GM19239 (cell line): ENCODE measurements at regions not wholly inside any gene's neighbourhood (a gene's known extent, or its start where the extent isn't known, plus 50 kb on each side); places are given as distances from the start of the nearest gene placed in this dataset.
"Not testable (repeated sequence)": the region's sequence is repeated elsewhere in the genome, so short reads cannot be mapped to it uniquely, and the experiment has no call there.

Experiments used
- DNase-seq: peaks from one replicate; pipeline ENCODE4 v3.0.0; 2011; ENCODE audit warnings: low spot score; ENCODE audit not compliant: insufficient read length
- FAIRE-seq: peaks from 2 replicates; lab custom pipeline; 2011; peaks lifted over from hg19 to GRCh38; lab: Jason Lieb, UNC

DNA sequence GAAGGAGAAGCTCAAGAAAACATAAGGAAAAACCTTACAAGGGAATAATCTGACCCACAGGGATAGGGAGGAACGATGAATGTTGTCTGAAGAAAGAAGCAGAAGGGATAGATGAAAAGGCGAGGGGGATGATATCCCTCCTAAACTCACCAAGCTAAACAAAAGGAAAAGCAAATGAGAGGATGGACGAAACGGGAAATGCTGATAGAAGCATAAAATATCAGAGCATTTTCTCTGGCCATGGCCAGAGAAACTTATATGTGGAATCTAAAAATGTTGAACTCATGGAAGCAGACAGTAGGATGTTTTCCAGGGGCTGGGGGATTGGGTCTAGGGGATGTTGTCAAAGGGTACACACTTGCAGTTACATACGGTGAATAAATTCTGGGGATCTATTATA is 148.4 kb upstream of the FOXQ1 start:
- no peak for FAIRE-seq
- no peak for DNase-seq

DNA sequence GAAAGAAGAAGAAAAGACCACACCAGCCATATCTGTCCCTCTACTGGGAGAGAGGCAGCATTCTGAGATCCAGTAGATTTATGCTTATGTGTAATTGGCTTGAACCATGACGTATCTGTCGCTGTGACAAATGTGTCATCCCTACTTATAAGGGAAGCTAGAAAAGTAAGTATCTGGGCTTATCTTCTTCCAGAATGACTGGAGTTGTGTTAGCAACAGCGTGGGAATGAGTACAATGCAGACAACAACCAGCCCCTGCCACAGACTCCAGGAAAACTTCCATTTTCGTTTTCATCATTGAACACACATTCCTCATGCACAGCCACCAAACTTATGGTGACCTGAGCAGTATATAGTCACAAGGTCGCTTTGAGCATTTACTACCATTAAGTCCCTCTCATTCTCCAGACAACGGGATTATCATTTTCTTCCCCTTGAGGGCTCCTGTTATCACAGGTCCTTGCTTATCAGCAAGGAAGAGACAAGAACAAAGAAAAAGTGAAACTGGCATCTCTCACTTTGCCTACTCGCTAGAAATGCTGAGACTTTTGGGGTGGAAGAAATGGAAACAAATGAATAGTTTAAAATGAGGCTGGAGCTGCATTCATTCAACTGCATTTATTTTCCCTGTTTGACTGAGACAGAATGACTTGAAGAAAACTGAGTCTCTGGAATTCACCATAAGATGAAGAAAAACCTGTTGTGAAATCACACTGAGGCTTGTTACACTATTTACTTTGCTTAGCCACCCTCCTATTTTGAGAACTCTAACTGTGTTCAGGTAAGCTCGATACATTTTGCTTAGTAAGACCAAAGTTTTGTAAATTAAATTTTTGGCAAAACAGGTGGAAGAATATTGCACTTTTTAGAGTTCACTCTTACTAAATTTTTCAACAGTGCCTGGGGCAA is 149.3 kb upstream of the FOXQ1 start:
- DNase-seq (no peak), FAIRE-seq (no peak)

DNA sequence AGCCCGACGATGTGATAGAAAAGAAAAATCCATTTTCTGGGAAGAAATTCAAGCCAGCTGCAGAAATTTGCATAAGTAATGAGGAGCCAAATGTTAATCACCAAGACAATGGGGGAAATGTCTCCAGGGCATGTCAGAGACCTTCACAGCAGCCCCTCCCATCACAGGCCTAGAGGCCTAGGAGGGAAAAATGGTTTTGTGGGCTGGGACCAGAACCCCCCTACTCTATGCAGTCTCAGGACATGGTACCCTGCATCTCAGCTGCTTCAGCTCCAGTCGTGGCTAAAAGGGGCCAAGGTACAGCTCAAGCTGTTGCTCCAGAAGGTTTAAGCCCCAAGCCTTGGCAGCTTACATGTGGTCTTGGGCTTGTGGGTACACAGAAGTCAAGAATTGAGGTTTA is 155.5 kb upstream of the FOXQ1 start:
- not testable (repeated sequence) for FAIRE-seq, DNase-seq

DNA sequence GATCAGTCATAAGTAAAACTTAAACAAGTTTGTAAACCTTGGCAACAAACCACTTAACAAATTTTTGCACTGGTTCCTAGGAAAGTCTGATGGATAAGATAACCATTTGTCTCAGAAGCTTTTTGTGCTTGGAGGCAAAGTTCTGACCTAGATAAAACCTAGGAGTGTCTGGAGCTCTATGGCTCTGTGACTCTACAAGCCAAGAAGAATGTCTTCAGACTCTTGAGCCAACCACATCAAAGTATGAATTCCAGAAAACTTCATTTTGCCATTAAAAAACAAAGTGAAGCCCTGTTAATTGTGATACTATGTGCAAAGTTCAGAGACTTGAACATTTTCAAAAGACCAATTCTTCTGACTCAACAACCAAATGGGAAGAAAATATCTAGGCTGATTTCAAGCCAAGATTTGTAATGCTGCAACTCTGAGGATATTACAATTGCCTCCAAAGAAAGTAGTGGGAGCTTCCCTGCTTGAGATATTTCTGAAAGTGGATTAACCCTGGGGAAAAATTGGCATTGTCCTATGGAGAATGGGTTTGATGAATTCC is 158.1 kb upstream of the FOXQ1 start:
- FAIRE-seq = no peak
- no peak for DNase-seq

DNA sequence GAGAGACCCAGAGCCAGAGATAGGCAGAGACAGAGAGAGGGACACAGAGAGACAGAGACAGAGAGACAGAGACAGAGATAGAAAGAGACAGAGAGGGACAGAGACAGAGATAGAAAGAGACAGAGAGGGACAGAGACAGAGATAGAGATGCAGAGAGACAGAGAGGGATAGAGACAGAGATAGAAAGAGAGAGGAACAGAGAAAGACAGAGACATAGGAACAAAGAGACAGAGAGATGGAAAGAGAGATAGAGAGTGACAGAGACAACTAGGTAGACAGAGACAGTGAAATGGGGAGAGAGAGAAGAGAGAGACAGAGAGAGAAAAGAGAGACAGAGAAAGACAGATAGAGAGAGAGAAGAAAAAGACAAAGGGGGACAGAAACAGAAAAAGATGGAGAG is 165.4 kb upstream of the FOXQ1 start:
- FAIRE-seq (no peak), DNase-seq (no peak)

DNA sequence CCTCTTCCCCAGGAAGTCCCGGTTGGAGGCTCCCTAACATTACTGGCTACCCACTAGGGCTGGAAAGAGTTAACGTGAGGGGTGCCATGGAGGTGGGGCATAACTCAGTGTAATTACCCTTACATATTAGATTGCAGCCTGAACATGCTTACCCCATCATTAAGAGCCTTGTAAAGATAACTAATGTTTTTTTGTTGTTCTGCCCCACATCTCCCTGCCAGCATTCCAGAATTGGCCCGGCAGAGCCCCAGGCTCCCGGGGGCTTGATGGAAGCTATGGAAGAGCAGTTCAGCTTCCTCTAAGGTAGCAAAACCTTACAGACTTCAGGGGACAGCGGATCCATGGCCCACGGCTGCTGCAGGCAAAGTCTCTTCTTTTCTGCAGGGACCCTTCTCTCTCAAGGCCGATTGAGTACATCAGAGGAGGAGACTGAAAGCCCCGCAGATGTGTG is 166.1 kb upstream of the FOXQ1 start:
- no peak for DNase-seq
- FAIRE-seq = no peak

DNA sequence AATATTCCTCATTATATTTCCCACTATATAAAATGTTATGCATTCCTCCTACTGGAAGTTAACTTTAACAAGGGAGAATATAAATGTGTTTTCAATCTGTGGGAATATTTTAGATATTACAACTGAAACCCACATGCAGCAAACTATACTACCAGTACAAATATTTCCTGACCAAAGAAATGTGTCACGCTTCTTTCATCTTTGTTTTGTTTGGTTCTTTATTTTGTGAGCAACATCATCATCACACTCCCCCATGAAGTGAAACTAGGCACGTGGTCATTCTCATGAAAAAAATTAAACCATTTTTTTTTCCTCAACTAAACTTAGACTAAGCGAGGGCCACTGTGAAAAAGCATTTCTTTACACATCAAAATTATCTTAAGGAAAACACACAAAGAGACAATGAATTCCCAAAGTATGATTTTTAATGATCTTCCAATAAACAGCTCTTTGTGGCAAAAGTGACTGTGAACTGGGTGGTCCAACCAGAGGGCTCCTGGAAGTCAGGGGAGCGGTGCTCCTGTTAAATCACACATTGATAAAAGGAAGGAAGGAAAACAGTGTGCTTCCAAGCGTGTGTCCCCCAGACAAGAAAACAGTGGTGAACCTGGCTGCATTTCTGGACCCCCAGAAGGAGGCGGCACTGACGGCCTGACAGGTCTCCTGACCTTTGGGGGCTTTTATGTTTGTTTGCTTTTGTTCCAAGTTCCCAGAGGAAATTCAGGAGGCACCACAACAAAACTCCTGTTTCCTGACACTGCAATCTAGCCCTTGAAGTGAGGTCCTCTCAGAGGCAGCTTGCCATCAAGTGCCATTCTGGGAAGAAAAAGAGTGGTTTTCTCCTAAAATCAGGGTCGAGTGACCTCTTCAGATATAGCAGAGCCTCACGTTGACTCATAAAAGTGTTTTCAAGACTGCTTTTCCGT is 166.8 kb upstream of the FOXQ1 start:
- no peak for FAIRE-seq
- no peak for DNase-seq

DNA sequence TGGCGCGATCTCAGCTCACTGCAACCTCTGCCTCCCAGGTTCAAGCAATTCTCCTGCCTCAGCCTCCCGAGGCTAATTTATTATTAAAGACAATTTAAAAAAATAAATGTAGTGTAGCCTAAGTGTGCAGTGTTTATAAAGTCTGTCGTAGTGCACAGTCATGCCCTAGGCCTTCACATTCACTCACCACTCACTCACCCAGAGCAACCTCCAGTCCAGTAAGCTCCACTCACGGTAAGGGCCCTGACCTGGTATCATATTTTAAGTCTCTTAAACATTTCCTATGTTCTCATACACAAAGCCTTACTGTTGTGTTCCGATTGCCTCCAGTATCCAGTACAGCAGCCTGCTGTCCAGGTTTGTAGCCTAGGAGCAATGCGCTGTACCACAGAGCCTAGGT is 168.2 kb upstream of the FOXQ1 start:
- no peak for FAIRE-seq
- DNase-seq = no peak

DNA sequence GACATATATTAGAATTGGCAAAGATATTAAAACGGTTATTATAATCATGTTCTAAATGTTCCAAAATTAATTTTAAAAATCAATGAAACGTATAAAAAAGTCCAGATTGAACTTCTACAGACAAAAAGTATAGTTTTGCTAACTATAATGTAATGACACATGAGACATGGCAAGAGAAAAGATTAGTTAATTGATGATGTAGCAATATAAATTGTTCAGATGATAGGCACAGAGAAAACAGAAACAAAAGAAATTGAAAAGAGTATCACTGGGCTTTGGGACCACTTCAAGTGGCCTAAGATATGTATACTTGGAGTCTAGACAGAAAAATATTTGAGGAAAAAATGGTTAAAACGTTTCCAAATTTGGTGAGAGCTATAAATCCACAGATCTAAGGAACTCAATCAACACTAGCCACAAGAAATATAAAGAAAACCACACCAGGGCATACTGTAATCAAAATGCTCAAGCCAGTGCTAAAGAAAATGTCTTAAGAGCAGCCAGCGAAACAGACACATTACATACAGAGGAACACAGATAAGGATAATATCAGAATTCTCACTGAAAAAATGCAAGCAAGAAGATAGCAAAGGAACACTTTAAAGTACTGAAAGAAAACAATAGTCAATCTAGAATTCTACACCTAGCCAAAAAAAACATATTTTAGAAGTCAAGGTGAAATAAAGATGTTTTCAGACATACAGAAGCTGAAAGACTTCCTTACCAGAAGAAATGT is 172.6 kb upstream of the FOXQ1 start:
- DNase-seq (no peak), FAIRE-seq (no peak)

DNA sequence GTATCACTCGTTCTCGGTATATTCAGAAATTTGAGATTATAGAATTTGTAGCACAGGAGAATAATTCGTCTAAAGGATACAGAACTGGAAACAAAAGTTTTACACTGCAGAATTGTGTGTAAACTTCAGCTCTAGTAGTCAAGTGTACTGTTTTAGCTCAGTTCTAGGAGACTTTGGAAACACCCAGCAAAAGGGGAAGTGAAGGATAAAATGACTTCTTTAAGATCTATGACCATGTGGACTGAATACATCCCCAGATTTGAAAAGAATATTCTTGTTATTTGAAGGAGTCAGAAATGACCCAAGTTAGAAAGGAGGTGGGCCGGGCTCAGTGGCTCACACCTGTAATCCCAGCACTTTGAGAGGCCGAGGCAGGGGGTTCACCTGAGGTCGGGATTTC is 174.0 kb upstream of the FOXQ1 start:
- no peak for DNase-seq
- FAIRE-seq = no peak

DNA sequence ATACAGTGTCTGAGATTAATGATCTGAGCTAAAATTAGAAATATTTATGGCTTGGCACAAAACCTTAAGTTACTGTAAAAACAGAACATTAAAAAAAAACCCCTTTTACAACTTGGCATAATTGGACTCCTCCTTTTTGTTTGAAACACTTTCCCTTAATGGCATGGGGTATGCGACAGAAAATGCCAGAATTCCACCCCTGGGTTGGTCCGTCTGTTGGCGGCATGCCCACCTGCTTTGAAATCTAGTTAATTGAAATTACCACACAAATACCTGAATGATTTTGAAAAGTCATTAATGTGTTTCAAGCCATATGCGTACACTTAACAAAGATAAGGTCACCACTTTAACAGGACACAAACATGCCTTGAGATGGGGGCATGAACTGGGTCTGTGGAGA is 175.1 kb upstream of the FOXQ1 start:
- no peak for DNase-seq
- FAIRE-seq = no peak

DNA sequence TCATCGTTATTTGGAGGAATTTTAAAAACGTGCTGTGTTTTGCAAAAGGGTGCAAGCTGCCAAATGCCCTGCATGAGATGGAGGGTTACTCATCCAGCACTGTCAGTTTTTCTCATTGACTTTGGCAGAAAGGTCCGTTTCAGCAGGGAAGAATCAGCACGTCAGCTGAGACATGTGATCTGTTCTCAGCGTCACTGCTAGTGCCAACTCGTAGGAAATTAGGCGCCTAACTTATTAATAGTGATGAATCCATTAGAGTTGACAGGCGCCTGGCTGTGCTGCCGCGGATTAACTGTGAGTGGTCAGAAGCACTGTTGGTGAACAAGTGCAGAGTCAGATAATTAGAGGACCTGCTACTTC is 175.5 kb upstream of the FOXQ1 start:
- FAIRE-seq (no peak), DNase-seq (no peak)

DNA sequence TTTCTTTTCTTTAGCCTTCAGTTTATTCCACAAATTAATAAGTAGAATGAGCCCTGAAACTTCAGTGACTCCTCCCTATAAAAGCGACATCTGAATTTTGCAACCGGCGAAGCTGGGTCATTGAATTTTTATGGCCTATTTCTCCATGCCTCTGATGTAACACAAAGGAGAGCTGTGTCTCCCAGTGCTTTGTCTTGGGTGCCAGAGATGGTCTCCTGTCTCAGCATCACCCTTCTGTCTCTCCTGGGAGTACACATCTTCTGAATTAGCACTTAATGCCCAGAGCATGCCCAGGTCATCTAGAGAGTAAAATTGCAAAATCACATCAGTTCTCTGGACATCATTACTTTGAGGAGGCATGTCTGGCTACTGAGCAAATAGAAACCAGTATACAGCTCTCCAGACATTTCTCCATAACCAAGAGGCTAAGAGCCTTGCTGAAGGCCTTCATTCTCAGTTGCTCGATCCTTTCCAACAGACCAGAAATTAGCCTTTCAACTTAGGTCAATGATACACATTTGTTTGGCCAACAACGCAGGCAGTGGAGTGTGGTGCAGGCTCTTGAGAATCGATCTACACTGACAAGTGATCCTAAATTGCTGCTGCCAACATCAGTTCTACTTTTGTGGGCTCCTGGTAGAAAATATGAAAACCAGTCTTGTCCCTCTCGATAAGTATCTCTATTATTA is 176.0 kb upstream of the FOXQ1 start:
- DNase-seq = no peak
- no peak for FAIRE-seq

DNA sequence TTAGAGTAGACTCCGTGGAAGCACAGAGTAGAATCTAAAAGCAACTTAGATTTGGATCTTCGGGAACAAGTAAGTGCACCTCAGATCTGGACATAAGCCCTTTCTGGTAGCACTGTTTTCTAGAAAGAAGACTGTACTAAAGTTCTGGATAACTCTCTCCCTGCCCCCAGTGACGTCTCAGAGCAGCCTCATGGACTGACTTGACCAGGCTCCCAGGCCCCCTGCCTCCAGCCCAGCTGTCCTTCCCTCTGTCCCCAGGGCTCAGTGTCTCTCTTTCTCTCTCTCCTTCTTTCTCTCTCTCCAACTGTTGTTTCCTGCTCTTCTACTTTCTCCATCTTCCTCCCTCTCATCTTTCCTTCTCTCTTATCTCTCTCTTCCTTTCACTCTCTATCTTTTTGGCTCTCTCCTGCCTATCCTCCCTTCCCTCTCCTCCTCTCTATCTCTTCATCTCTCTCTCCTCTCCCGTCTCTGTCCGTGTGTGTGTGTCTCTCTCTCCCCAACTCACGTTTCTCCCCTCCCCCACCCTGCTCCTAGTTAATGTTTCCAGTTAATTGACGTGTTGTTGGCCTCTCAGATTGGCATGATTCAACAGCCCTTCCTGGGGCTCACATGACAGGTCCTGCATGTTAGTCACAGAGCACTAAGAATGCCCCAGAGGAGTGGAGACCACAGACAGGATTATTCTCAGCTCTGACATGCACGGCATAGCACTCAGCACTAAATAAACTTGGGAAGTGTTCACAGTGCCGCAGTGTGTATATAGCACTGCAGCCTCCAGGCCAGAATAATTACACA is 180.4 kb upstream of the FOXQ1 start:
- DNase-seq = no peak
- no peak for FAIRE-seq

DNA sequence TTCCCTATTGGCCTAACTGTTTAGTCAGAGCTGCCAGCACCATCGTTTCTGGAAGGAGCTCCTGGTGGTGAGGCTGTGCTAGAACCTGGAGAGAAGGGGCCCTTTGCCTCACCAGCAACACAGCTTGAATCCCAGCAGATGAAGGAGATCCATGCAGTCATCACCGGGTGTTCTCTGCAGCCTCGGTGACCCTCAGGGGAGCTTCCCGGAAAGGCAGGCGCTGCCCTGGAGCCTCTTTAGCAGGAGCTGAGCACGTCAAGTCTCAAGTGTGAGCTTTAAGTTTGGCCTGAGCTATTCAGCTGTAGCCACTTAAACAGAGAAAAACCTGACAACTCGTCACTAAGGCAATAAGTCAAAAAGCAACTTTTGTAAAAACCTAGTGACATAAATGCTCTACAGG is 181.2 kb upstream of the FOXQ1 start:
- FAIRE-seq (no peak), DNase-seq (no peak)

DNA sequence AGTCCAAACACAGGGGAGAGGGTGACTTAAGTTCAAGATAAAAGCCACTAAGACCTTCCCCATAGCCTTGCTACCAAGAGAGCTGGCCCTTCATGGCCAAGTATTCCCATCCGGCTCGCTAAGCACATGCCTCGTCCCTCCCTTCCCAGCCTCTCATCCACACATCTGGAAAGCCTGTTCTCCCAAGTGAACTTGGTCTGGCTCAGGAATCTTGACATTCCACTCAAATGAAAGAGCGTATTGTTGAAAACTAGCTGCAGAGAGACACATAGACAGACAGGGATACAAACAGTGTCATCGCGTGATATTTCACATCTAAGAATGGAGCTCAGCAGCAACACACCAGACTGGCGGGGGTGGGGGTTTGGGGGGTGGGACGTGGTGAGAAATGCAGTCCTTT is 182.8 kb upstream of the FOXQ1 start:
- DNase-seq = no peak
- FAIRE-seq = no peak

DNA sequence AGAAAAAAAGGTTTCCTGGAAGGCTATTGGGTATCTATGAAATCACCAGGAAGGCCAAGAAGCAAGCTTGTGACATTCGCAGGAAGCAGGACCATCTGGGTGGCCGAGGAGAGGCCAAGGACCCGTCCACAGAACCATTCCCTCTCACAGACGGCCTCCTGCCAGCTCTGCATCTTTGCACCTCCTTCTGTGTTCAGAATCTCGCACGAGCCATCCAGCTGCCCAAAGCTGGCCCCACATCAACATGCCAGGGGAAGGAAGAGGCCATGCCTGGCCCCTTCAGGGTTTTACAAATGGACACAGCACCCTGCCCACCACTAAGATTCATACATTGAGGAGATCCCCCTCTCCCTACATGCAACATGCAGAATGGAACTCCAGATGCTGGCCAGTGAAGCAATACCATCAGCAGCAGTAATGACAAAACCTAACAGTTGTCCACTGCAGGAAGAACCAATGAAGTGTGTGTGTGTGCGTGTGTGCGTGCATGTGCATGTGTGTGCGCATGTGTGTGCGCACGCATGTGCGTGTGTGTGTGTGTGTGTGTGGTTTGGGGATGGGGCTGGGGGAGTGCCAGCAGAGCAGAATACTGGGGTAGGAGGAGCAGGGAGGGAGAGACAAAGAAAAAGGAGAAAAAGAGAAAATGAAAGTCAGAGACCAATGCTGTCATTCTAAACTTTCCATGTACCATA is 184.2 kb upstream of the FOXQ1 start:
- DNase-seq = no peak
- no peak for FAIRE-seq

DNA sequence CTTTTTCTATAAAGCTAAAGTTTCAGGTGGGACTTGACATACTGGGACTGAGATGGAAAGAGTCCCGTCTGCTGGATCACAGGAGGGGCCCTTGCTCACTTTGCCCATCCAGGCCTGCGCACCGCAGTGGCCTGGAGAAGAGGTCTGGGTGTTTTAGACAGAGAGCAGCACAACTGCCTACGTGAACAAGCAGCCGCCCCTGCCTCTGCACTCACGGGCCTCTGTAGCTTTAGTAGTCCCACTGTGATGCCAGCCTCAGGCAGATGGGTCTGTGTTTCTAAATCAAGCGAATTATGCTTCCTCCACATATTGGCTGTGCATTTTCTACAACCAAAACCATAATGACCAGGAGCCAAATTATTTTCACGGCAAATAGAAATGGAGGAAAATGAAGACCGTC is 184.8 kb upstream of the FOXQ1 start:
- FAIRE-seq (no peak), DNase-seq (no peak)
